GM19025 (cell line): ENCODE measurements at regions not wholly inside any gene's neighbourhood (a gene's known extent, or its start where the extent isn't known, plus 50 kb on each side); places are given as distances from the start of the nearest gene placed in this dataset.
"Not testable (repeated sequence)": the region's sequence is repeated elsewhere in the genome, so short reads cannot be mapped to it uniquely, and the experiment has no call there.

Experiments
- ATAC-seq: cut with Tn5 transposase; IDR thresholded peaks from one replicate; pipeline ENCODE4 v1.9.1; 2021; ENCODE audit warnings: mild to moderate bottlenecking, low read depth, moderate library complexity; ENCODE audit not compliant: unreplicated experiment

DNA sequence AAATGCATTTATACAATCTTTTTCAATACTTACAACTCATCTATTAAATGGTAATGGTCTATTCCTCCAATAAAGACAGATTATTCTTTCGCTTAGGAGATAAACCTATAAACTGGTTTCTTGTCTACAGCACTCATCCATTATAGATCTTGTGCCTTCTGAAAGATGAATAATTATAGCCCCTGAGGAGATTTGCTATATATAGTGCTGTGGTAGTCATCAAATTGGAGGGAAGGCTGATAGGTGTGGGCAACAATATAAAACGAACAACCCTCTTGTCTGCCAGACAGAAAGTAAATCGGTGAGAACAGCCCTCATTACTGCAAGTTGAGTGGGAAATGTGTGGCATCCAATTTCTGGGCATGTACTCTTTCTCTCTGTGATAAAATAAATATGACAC, 292.5 kb upstream of the CNR1 start:
- no peak for ATAC-seq

DNA sequence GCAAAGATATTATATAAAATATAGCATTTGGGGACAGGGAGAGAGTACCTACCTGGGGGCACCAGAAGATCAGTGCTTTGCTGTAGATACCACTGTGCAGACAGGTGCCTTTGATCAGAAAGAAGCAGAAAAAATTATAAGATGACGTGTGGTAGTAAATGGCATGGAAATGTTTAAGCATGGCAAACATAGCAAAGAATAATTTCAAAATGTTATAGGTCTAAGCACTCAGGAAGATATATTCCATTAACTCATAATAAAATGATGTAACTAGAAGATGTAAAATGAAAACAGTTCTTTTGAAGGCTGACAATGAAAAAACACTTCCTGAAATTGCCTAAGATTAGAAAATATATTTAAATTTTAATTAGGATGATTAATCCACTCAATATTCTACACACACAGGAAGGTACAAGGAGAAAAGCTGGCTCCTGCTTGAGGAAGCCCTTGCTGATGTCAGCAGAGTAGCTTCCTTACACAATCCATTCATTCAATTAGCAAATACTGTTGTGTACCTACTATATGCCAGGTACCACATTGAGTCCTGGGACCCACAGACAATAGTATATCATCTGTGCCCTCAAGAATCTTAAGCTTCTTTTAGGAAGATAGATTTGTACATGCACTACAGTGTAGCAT, 290.2 kb upstream of the CNR1 start:
- no peak for ATAC-seq

DNA sequence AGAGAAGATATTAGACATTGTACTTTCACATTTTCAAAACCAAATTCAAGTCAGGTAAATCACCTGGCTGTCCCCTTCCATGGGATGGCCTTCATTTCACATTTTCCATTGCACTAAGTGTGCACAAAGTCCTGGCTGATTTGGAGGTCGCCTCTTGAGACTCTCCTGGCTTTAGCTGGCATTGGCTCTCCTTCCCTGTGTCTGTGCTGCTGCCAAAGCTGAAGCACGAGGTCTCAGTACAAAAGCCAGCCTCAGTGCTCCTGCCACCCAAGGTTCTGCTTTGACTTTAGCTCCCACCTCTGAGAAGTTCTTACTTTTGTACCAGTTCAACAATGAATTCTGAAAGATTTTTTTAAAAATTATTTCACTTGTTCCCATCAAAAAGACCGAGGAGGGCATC, 289.2 kb upstream of the CNR1 start:
- ATAC-seq, result no peak

DNA sequence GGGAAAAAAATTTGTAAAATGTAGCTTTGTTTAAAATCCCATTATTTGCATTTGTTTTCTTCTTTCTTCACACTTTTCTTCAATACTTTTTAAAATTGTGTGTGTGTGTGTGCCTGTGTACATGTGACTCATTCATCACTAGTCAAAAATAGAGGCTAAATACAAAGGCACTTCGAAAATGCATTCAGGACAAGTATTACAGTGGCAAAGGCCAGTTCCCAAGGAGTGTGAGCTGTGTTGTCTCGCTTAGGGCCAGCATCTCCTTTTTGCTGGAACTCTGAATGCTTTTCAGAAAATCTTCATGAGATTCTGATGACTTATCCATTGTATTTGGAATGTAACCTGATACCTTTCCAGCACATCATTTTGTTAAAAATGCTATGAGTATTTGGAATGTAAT, 288.5 kb upstream of the CNR1 start:
- no peak for ATAC-seq

DNA sequence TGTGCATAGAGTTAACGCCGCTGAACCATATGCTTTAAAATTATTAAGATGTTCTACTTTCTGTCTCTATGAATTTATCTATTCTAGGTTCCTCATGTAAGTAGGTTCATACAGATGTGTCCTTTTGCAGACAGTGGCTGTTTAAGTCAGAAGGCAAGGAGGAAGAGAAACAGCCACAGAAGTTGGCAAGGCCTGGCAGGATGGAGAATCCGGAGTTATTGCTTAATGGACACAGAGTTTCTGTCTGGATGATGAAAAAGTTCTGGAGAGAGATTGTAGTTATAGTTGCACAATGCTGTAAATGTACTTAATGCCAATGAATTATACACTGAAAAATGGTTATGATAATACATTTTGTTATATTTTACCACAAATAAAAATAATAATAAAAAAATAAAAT, 283.6 kb upstream of the CNR1 start:
- ATAC-seq, result no peak

DNA sequence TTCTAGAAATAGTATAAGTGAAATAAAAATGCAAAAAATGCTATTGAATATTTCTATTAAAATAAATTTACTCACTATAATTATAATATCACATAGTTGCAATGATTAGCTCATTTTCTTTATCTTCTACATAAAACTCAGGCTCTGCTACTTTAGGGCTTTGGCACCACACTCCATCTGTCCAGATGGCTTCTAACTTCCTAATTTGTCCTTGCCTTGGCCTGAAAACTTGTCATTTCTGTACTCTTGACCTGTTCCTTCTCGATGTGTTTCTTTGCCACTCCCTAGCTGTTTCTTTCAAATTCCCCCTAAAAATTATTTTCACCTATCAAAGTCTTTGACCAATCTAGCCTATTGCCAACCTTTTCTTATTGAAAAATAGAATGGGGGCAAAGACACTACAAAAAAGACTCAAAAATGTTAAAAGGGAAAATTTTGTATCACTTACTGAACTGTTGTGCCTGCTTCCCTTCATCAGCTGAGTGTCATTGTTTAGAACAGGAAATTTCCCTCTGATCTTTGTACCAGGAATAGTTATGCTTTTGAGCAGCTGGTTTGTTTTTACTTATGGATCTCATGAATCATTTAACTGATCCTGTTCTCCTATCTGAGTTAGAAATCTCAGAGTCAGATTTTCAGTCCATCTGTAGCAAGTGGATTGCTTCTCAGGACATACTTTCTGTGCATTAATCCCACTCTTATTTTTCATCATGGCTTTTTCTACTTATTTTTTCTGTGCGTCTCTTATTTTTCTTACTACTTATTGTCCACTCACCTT, 279.2 kb upstream of the CNR1 start:
- ATAC-seq, result no peak

DNA sequence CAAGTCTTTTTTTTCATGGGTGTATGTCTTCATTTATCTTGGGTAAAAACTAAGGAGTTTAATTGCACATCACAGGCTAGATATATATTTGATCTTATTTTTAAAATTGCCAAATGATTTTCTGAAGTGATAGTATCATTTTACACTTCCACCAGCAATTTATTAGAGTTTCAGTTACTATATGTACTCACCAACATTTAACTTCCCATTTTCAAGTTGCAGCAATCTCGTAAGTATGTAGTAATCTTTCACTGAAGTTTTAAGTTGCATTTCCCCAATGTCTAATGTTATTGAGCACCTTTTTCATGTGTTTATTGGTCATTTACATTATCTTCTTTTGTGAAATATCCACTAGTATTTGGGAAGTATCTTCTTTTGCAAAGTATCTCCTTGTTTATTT, 277.4 kb upstream of the CNR1 start:
- ATAC-seq, result no peak

DNA sequence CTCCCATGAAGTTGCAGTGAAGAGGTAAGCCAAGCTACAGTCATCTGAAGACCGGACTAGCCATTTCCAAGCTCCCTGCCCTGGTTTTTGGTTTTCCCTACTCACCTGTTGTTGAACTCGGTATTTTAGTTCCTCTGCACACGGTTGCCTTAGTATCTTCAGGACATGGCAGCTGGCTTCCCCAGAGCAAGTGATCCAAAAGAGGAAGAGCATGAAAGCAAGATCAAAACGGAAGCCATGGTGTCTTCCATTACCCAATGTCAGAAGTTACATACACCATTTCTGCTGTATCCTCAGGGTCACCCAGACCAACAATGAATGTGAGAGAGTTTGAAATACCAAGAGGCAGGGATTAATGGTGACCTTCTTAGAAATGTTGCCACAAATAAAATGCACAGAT, 276.6 kb upstream of the CNR1 start:
- no peak for ATAC-seq

DNA sequence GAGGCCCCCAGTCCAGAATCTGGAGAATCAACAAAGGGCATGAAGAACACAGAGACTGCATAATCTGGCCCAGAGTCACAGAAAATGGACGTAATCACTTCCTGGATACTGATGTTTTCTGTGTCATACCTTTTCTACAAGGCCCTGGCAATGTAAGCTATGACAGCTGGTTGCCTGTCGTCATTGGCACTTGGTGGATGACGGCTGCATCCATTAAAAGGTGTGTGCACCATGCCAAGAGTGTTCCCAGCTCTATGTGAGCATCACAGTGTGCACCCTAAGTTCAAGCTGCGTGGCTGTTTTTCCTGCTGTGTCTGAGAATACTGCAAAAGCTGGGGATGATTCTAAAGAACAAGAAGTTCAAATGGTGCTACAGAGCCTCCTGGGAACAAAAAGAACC, 275.2 kb upstream of the CNR1 start:
- ATAC-seq, result no peak

DNA sequence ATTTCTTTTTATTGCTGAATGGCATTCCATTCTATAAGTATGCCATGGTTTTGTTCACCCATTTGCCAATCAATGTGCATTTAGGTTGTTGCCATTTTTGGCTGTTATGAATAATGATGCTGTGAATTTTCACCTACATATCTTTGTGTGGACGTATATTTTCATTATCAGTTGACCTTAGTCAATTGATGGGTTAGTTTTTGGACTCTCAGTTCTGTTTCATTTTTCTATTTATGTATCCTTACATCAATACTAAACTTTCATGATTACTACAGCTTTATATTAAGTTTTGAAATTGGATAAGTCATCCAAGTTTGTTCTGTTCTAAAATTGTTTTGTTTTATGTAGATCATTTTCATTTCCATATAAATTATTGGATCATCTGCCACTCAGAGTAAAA, 261.9 kb upstream of the CNR1 start:
- no peak for ATAC-seq

DNA sequence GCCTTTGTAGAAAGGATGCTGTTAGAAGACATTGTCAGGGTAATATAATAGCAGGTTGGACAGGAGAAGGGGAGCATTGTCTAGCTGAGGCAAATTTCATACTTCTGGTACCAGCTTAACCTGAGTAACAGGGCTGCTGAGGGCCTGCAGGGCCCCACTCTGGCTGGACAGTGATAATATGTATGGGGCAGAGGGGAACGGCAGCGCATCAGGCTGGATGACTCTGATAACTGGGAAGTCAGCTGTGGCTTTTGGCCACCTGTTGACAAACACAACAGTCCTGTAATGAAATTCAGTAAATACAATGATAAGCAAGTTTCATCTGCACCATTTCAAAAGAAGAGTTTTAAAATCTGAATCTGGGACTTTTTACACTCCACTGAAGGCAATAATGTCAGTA, 259.9 kb upstream of the CNR1 start:
- ATAC-seq, result no peak

DNA sequence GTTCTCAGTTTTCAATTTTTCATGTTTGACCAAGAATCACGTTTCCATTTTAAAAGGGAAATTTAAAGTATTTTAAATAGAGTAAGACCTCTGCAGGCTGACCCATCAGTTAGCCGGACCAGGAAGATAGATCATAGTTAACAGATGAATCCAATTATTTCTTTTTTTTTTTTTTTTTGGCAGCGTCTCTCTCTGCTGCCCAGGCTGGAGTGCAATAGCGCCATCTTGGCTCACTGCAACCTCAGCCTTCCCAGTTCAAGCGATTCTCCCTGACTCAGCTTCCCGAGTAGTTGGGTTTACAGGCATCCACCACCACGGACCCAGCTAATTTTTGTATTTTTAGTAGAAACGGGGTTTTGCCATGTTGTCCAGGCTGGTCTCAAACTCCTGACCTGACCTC, 256.7 kb upstream of the CNR1 start:
- ATAC-seq, result no peak

DNA sequence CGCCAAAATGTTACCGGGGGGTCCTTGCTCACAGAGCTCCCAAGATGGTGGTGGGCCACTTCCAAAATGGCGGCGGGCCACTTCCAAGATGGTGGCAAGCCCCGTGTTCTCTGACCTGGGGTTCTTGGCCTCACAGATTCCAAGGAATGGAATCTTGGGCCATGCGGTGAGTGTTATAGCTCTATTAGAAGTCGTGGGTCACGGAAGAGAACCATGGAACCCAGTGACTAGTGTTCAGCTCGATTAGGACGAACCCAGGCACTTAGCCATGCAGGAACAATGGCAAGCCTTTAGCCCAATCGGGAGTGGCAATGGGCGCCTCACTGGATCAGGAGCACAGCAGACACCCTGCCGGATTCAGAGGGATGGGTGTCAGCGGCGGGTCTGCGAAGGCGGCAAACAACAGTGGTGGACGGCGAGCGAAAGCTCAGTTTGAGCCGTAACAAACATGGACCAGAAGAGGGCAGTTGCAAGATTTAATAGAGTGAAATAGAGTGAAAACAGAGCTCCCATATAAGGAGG, 254.9 kb upstream of the CNR1 start:
- ATAC-seq, result not testable (repeated sequence)

DNA sequence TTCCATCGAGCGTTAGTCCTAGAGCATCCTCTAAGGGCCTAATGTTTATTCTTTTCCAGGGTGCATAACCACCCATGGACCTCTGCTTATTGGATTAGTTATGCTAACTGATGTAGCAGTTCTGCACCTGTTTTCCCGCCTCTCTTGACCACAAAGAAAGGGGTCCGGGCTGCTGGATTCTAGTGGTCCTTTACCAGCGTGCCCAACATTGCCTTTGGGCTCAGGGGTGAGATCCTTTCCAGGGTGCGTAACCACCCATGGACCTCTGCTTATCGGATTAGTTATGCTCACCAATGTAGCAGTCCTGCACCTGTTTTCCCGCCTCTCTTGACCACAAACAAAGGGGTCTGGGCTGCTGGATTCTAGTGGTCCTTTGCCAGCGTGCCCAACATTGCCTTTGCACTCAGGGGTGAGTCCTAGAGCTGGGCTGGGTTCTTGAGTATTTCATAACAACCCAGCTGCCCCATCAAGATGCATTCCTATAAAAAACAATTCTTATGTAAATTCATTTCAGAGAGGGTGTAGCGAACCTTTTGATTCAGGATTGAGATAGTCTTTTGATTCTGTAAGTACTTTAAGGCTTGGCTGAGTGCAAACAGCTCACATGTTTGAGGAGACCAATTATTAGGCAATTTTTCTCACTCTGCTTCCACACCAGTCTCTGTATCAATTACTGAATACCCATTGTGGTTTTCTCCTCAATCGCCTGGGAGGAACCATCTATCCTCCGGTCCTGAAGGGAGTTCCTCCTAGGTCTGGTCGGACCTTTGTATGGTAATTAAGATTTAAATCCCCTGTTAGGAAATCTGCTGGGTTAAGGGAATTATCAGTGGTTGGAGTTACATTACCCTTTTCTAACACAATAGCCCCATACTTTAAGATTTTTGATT, 253.0 kb upstream of the CNR1 start:
- not testable (repeated sequence) for ATAC-seq

DNA sequence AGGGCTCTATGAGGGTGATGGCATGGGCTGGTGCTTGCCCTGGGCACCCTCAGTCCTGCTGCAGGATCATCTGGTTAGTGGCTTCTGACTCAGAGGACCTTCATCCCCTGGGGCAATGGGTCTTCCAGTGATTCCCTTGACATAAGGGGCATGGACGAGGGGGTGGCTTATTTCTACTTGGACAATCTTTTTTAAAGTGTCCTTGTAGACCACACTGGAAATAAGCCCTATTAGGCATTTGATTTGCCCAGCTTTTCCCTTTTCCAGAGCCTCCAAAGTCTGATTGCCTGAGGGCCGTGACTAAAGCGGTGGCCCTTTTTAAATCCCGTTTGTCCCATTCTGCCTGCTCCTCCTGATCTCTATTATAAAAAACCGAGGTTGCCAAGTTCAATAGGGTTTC, 251.2 kb upstream of the CNR1 start:
- not testable (repeated sequence) for ATAC-seq

DNA sequence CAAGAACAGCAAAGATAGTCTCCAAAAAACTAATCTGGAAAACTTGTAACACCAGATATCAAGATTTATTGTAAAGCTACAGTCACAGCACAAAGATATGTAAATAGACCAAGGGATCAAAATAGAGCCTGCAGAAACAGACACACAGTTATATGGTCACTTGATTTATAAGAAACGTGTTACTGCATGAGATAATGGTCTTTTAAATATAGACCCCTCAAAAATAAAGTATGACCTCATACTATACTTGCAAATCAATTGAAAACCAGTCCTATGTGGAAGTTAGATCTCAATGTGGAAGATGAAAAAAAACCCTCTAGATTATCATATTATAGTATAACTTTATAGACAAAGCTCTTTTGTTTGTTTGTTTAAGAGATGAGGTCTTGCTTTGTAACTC, 247.3 kb upstream of the CNR1 start:
- no peak for ATAC-seq

DNA sequence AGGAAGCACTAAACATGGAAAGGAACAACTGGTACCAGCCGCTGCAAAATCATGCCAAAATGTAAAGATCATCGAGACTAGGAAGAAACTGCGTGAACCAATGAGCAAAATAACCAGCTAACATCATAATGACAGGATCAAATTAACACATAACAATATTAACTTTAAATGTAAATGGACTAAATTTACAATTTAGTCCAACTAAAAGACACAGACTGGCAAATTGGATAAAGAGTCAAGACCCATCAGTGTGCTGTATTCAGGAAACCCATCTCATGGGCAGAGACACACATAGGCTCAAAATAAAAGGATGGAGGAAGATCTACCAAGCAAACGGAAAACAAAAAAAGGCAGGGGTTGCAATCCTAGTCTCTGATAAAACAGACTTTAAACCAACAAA, 242.2 kb upstream of the CNR1 start:
- not testable (repeated sequence) for ATAC-seq

DNA sequence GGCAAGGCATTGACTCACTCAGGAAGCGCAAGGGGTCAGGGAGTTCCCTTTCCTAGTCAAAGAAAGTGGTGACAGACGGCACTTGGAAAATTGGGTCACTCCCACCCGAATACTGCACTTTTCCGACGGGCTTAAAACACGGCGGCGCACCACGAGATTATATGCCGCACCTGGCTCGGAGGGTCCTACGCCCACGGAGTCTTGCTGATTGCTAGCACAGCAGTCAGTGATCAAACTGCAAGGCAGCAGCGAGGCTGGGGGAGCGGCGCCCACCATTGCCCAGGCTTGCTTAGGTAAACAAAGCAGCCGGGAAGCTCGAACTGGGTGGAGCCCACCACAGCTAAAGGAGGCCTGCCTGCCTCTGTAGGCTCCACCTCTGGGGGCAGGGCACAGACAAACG, 240.5 kb upstream of the CNR1 start:
- not testable (repeated sequence) for ATAC-seq

DNA sequence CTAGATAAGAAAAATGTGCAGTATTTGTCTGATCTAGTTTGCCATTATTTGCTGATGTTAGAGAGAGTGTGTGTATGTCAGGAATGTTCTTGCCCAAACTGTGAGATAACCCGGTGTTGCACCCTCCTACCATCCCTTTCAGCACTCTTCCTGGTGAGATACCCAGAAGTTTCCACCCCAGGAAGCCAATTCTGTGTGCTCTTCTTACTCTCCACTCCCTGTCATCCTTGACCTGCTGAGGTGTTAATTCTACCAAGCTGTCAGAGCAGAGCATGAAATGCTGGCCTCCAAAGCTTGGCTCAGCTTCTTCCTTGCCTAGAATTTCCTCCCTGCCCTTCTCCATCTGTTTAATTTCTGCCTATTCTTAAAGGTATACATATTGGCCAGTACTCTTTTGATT, 237.3 kb upstream of the CNR1 start:
- no peak for ATAC-seq

DNA sequence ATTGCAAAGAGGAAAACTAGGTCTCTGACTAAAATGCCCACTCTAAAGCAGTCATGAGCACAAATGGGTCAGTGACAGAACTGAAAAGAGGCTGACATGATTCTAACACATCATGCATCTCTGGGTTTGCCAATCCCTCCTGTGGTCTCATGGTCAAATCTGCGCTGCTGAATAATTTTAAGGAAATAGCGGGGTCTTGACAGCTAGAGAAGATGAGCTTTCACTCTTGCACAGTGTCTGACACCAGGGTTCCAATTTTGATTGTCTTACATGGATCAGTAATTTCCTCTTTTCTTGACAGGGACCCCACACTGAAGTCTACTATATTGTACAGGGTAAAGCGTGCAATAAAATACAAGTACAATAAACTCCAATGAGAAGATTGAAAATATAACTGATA, 236.8 kb upstream of the CNR1 start:
- no peak for ATAC-seq

DNA sequence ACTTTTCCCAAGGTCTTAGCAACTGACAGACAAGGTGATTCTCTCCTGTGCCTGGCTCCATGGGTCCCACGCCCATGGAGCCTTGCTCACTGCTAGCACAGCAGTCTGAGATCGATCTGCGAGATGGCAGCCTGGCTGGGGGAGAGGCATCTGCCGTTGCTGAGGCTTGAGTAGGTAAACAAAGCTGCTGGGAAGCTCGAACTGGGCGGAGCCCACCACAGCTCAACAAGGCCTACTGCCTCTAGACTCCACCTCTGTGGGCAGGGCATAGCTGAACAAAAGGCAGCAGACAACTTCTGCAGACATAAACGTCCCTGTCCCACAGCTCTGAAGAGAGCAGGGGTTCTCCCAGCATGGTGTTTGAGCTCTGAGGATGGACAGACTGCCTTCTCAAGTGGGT, 224.9 kb upstream of the CNR1 start:
- ATAC-seq, result not testable (repeated sequence)
